CD4-positive, alpha-beta T cell (primary cell): ENCODE measurements at regions not wholly inside any gene's neighbourhood (a gene's known extent, or its start where the extent isn't known, plus 50 kb on each side); places are given as distances from the start of the nearest gene placed in this dataset.

Experiments used
- ATAC-seq: fragments of 200-7000 bp; cut with Tn5 transposase; one replicate; pipeline ENCODE4 v1.10.0; 2022; ENCODE audit warnings: mild to moderate bottlenecking; ENCODE audit not compliant: poor library complexity
- CTCF ChIA-PET: fragments of 350-600 bp; sonication (Branson Sonifier 250); formaldehyde crosslinking; loops from one replicate; lab custom pipeline; 2021; ENCODE audit warnings: antibody characterized with exemption, inconsistent platforms; lab: Charles Lee
- POLR2A ChIA-PET: fragments of 350-600 bp; sonication (Branson Sonifier 250); formaldehyde crosslinking; loops from one replicate; lab custom pipeline; 2021; ENCODE audit warnings: antibody characterized with exemption, inconsistent platforms; lab: Charles Lee
- DNase-seq, 14 experiments: peaks; one replicate each; pipeline ENCODE4 v3.0.0-alpha.2; 2013 to 2020; ENCODE audit warnings: mixed read lengths in 2 of 14
- H3K27ac ChIP-seq, 2 donors: one replicate each; pipeline versions ENCODE4 v1.5.1 to v1.7.0; 2013; ENCODE audit warnings: low read length in 2 of 2, low read depth in 1 of 2, mild to moderate bottlenecking in 1 of 2
- H3K27me3 ChIP-seq, 2 experiments: 1 replicate in 1 of 2; 2 replicates in 1 of 2; pipeline versions ENCODE4 v1.6.1 to v1.7.0; 2013; ENCODE audit warnings: low read length in 2 of 2, control low read depth in 1 of 2, mild to moderate bottlenecking in 1 of 2, moderate library complexity in 1 of 2; ENCODE audit not compliant: insufficient read depth in 2 of 2, control insufficient read depth in 1 of 2
- H3K36me3 ChIP-seq: one replicate; pipeline ENCODE4 v1.6.1; 2013; ENCODE audit warnings: low read length, control low read depth; ENCODE audit not compliant: insufficient read depth
- H3K4me1 ChIP-seq: one replicate; pipeline ENCODE4 v1.6.1; 2013; ENCODE audit warnings: low read length, control low read depth; ENCODE audit not compliant: insufficient read depth
- H3K4me3 ChIP-seq: one replicate; pipeline ENCODE4 v1.5.1; 2013; ENCODE audit warnings: mild to moderate bottlenecking, low read length, moderate library complexity
- H3K9me3 ChIP-seq, 2 experiments: 1 replicate in 1 of 2; 2 replicates in 1 of 2; pipeline versions ENCODE4 v1.6.1 to v1.7.0; 2013; ENCODE audit warnings: low read length in 2 of 2, mild to moderate bottlenecking in 2 of 2, control low read depth in 1 of 2, moderate library complexity in 1 of 2; ENCODE audit not compliant: control insufficient read depth in 1 of 2, insufficient read depth in 1 of 2
- H3K27ac Mint-ChIP-seq: one replicate; pipeline ENCODE4 v1.8.0; 2020; ENCODE audit warnings: mixed read lengths
- H3K27me3 Mint-ChIP-seq: one replicate; pipeline ENCODE4 v1.8.0; 2021; ENCODE audit warnings: mixed read lengths
- H3K36me3 Mint-ChIP-seq: one replicate; pipeline ENCODE4 v1.8.0; 2021; ENCODE audit warnings: low read depth, mixed read lengths
- H3K4me1 Mint-ChIP-seq: one replicate; pipeline ENCODE4 v1.8.0; 2021; ENCODE audit warnings: low read depth, mixed read lengths
- H3K4me3 Mint-ChIP-seq: one replicate; pipeline ENCODE4 v1.8.0; 2020; ENCODE audit warnings: mild to moderate bottlenecking, mixed read lengths
- H3K9me3 Mint-ChIP-seq: one replicate; pipeline ENCODE4 v1.8.0; 2020; ENCODE audit warnings: mixed read lengths
- intact Hi-C, 2 experiments: fragments of 100-400 bp; cut with DNase I in 1 of 2; cut with micrococcal nuclease in 1 of 2; formaldehyde crosslinking; loops; one replicate each; pipeline versions ENCODE4 v1.15.1 to v1.9.0; 2023 to 2025; cut with DNase I, micrococcal nuclease
- TF ChIP-seq, protein P1 (sequence below): fragments of 200-600 bp; IDR thresholded peaks from one replicate; pipeline ENCODE4 v1.8.0; 2022; ENCODE audit warnings: antibody characterized with exemption, mild to moderate bottlenecking

DNA sequence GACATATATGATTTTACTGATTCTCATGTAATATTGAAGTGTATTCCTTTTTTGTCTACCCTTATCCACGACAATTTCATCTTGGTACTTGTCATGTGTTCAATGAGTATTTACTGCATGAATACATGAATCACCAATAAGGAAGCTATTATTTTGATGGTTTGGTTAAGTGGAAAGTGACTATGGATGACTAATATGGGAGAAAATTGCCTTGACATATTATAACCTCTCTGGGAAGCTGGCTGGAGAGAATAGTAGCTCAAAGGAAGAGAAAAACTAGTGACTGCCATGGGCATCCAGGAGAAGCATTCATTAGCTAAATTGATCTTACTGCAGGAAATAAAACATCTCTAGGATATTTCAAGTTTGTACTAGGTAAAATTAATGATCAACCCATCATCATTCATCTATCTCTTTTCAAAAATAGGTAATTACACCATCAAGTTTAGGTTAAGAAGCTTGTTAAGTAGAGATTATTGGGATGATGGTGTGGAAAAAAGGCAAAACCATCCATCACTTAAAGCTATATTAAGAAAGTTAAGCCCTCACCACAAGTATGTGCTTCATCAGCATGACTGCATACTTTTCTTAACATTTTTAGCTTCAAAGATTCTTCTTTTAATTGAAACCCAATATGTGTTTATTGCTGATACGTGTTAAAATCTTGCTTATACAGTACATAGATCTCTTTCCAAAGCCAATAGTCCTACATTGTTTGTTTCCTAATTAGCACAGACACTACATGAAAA is 455.2 kb upstream of the ARPP21 start:
- H3K4me3 ChIP-seq: no peak overlapping the region
- Mint-ChIP-seq H3K4me1 (no peaks in the 10 kb centered on the region), H3K9me3 (peaks cover 23% of the 10 kb centered on the region), H3K4me3 (no peak overlapping the region), H3K27me3 (no peaks in the 10 kb centered on the region), H3K27ac (no peak overlapping the region), H3K36me3 (no peaks in the 10 kb centered on the region)
- no peaks in the 10 kb centered on the region for H3K4me1 ChIP-seq
- no peak overlapping the region for H3K27ac ChIP-seq
- ATAC-seq (no peak), DNase-seq (no peak)
- intact Hi-C loops: no loop called here
- peaks cover 3 to 16% of the 10 kb centered on the region in 2 experiments for H3K9me3 ChIP-seq
- H3K36me3 ChIP-seq: no peaks in the 10 kb centered on the region
- TF ChIP-seq, protein P1, sequence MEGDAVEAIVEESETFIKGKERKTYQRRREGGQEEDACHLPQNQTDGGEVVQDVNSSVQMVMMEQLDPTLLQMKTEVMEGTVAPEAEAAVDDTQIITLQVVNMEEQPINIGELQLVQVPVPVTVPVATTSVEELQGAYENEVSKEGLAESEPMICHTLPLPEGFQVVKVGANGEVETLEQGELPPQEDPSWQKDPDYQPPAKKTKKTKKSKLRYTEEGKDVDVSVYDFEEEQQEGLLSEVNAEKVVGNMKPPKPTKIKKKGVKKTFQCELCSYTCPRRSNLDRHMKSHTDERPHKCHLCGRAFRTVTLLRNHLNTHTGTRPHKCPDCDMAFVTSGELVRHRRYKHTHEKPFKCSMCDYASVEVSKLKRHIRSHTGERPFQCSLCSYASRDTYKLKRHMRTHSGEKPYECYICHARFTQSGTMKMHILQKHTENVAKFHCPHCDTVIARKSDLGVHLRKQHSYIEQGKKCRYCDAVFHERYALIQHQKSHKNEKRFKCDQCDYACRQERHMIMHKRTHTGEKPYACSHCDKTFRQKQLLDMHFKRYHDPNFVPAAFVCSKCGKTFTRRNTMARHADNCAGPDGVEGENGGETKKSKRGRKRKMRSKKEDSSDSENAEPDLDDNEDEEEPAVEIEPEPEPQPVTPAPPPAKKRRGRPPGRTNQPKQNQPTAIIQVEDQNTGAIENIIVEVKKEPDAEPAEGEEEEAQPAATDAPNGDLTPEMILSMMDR: no peak
- CTCF ChIA-PET: no interaction called here
- POLR2A ChIA-PET: no interaction called here
- no peaks in the 10 kb centered on the region for H3K27me3 ChIP-seq

DNA sequence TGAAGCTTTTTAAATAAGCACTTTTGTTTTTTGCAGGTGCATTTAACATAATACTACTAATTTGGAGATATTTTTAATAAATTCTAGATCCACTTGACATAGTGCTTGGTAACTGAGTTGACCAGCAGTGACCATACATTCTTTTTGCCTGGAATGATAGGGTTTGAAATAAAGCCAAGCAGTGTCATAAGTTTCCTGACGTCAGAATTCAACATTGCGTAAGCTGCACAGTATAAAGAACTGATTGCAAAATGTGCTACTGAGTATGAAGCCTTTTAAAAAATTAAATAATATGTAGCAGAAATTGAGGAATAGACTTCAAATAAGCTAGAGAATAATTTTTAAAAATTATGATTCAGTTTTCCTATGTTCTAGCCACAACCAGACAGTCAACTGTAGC is 454.6 kb upstream of the ARPP21 start:
- H3K27ac ChIP-seq: no peak overlapping the region
- Mint-ChIP-seq H3K27ac (no peak overlapping the region), H3K27me3 (no peaks in the 10 kb centered on the region), H3K9me3 (peaks cover 23% of the 10 kb centered on the region), H3K4me3 (no peak overlapping the region), H3K4me1 (no peaks in the 10 kb centered on the region), H3K36me3 (no peaks in the 10 kb centered on the region)
- H3K4me1 ChIP-seq: no peaks in the 10 kb centered on the region
- peaks cover 3 to 16% of the 10 kb centered on the region in 2 experiments for H3K9me3 ChIP-seq
- no peak for ATAC-seq
- no peak for DNase-seq
- H3K27me3 ChIP-seq: no peaks in the 10 kb centered on the region
- TF ChIP-seq, protein P1: no peak
- H3K36me3 ChIP-seq: no peaks in the 10 kb centered on the region
- intact Hi-C loops: no loop called here
- POLR2A ChIA-PET: no interaction called here
- CTCF ChIA-PET: no interaction called here
- H3K4me3 ChIP-seq: no peak overlapping the region

DNA sequence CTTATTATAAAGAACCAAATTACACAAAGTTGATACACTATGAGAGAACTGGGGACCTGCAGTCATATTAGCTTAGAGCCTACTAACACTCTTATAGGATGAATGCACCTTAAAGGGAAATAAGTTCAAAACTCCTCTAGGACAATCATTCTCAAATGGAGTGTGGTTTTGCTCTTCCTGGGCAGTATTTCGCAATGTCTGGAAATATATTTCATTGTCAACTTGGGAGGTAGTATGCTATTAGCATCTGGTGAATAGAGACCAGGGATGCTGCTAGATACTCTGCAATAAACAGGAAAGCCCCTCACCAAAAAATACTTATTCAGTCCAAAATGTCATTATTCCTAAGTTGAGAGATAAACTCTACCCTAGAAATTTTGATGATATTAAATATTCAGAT is 451.4 kb upstream of the ARPP21 start:
- Histone ChIP-seq H3K27me3 (no peaks in the 10 kb centered on the region), H3K27ac (no peak overlapping the region), H3K4me1 (no peaks in the 10 kb centered on the region), H3K9me3 (peaks cover 0 to 7% of the 10 kb centered on the region in 2 experiments), H3K4me3 (no peak overlapping the region), H3K36me3 (no peaks in the 10 kb centered on the region)
- no peaks in the 10 kb centered on the region for H3K36me3 Mint-ChIP-seq
- TF ChIP-seq, protein P1: no peak
- intact Hi-C loops: no loop called here
- DNase-seq (no peak), ATAC-seq (no peak)
- H3K27me3 Mint-ChIP-seq: no peaks in the 10 kb centered on the region
- H3K4me1 Mint-ChIP-seq: no peaks in the 10 kb centered on the region
- POLR2A ChIA-PET: no interaction called here
- H3K4me3 Mint-ChIP-seq: no peak overlapping the region
- H3K9me3 Mint-ChIP-seq: peaks cover 14% of the 10 kb centered on the region
- CTCF ChIA-PET: no interaction called here
- H3K27ac Mint-ChIP-seq: no peak overlapping the region
